ENCODE measurements at regions not wholly inside any gene's neighbourhood (a gene's known extent, or its start where the extent isn't known, plus 50 kb on each side); places are given as distances from the start of the nearest gene placed in this dataset.
"Not testable (repeated sequence)": the region's sequence is repeated elsewhere in the genome, so short reads cannot be mapped to it uniquely, and the experiment has no call there.

DNA sequence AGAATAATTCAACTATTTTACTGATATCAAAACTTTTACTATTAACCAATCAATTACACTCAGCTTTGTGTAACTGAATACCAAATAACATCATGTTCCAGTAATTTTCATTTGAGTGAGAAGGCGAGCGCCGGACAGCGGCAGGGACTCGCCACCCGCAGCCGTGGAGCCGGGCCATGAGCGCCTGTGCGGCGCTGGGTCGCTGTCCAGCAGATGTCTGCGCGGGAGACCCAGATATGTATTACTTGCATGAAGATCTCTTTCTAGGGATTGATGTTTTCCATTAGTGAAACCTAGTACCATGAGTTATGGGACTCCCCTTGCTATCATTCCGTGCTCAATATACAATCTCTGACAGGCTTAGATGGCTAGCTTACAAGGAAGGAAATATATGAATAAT lies 245.1 kb upstream of the PRSS16 start:
- no peaks in the 10 kb centered on the region for H3K27me3 ChIP-seq (ENCODE audit: insufficient read depth, low read length)
- H3K27ac ChIP-seq (ENCODE audit: low read depth, low read length): no peak overlapping the region
- FAIRE-seq: no peak
- TF ChIP-seq CTCF (IDR thresholded peaks at IDR 0.05; ENCODE audit: insufficient read depth, low read depth, low read length) (no peak), EZH2 (IDR thresholded peaks at IDR 0.05; ENCODE audit: insufficient read depth, low read length) (no peak)
- no peaks in the 10 kb centered on the region for H3K9me3 Mint-ChIP-seq (ENCODE audit: unreplicated experiment)
- no peaks in the 10 kb centered on the region for H4K20me1 ChIP-seq (ENCODE audit: insufficient read depth, low read length)
- H3K9me3 ChIP-seq (ENCODE audit: insufficient read depth, low read depth, low read length): no peaks in the 10 kb centered on the region
- no peak overlapping the region for H3K9ac ChIP-seq (ENCODE audit: low read length)
- no peaks in the 10 kb centered on the region for H3K4me1 Mint-ChIP-seq (ENCODE audit: low read depth, unreplicated experiment)
- no peak overlapping the region for H2AFZ ChIP-seq (ENCODE audit: low read depth, low read length)
- no peak overlapping the region for H3K4me3 Mint-ChIP-seq (ENCODE audit: unreplicated experiment)
- H3K4me1 ChIP-seq (ENCODE audit: insufficient read depth, low read length): no peaks in the 10 kb centered on the region
- no peak overlapping the region for H3K27ac Mint-ChIP-seq (ENCODE audit: unreplicated experiment)
- no peak for DNase-seq (ENCODE audit: low read depth)
- no peaks in the 10 kb centered on the region for H3K79me2 ChIP-seq (ENCODE audit: insufficient read depth, low read length)
- no peaks in the 10 kb centered on the region for H3K36me3 ChIP-seq (ENCODE audit: insufficient read depth, low read length)
- H3K4me3 ChIP-seq (ENCODE audit: insufficient read depth, low read depth, low read length): no peak overlapping the region
- no peaks in the 10 kb centered on the region for H3K27me3 Mint-ChIP-seq (ENCODE audit: low read depth, unreplicated experiment)
- H3K36me3 Mint-ChIP-seq (ENCODE audit: low read depth, unreplicated experiment): peaks cover 3% of the 10 kb centered on the region
- no peak overlapping the region for H3K4me2 ChIP-seq (ENCODE audit: low read length)

GRCh38 chr6:27007020-27007419 lies 240.5 kb upstream of the PRSS16 start:
- no peak overlapping the region for H3K27ac ChIP-seq (ENCODE audit: low read depth, low read length)
- peaks cover 2% of the 10 kb centered on the region for H3K9me3 ChIP-seq (ENCODE audit: insufficient read depth, low read depth, low read length)
- no peak overlapping the region for H3K9ac ChIP-seq (ENCODE audit: low read length)
- H3K4me3 ChIP-seq (ENCODE audit: insufficient read depth, low read depth, low read length): no peak overlapping the region
- Mint-ChIP-seq H3K4me1 (ENCODE audit: low read depth, unreplicated experiment) (no peaks in the 10 kb centered on the region), H3K9me3 (ENCODE audit: unreplicated experiment) (peaks cover 6% of the 10 kb centered on the region), H3K27ac (ENCODE audit: unreplicated experiment) (no peak overlapping the region), H3K36me3 (ENCODE audit: low read depth, unreplicated experiment) (peaks cover 7% of the 10 kb centered on the region), H3K4me3 (ENCODE audit: unreplicated experiment) (no peak overlapping the region), H3K27me3 (ENCODE audit: low read depth, unreplicated experiment) (no peaks in the 10 kb centered on the region)
- no peaks in the 10 kb centered on the region for H3K4me1 ChIP-seq (ENCODE audit: insufficient read depth, low read length)
- H4K20me1 ChIP-seq (ENCODE audit: insufficient read depth, low read length): no peaks in the 10 kb centered on the region
- no peak for TF ChIP-seq CTCF (IDR thresholded peaks at IDR 0.05; ENCODE audit: insufficient read depth, low read depth, low read length)
- no peak for TF ChIP-seq EZH2 (IDR thresholded peaks at IDR 0.05; ENCODE audit: insufficient read depth, low read length)
- H3K27me3 ChIP-seq (ENCODE audit: insufficient read depth, low read length): no peaks in the 10 kb centered on the region
- H3K79me2 ChIP-seq (ENCODE audit: insufficient read depth, low read length): no peaks in the 10 kb centered on the region
- no peak overlapping the region for H2AFZ ChIP-seq (ENCODE audit: low read depth, low read length)
- H3K4me2 ChIP-seq (ENCODE audit: low read length): no peak overlapping the region
- DNase-seq (ENCODE audit: low read depth) (no peak), FAIRE-seq (no peak)
- no peaks in the 10 kb centered on the region for H3K36me3 ChIP-seq (ENCODE audit: insufficient read depth, low read length)

- not testable (repeated sequence) for H3K27ac Mint-ChIP-seq (ENCODE audit: unreplicated experiment); H3K9me3 ChIP-seq (ENCODE audit: insufficient read depth, low read depth, low read length); H3K4me1 Mint-ChIP-seq (ENCODE audit: low read depth, unreplicated experiment); H4K20me1 ChIP-seq (ENCODE audit: insufficient read depth, low read length); H3K4me3 Mint-ChIP-seq (ENCODE audit: unreplicated experiment); H3K4me2 ChIP-seq (ENCODE audit: low read length); H3K4me3 ChIP-seq (ENCODE audit: insufficient read depth, low read depth, low read length); H3K36me3 ChIP-seq (ENCODE audit: insufficient read depth, low read length); H3K79me2 ChIP-seq (ENCODE audit: insufficient read depth, low read length); H3K9me3 Mint-ChIP-seq (ENCODE audit: unreplicated experiment); H3K4me1 ChIP-seq (ENCODE audit: insufficient read depth, low read length); DNase-seq (ENCODE audit: low read depth); H3K27ac ChIP-seq (ENCODE audit: low read depth, low read length); H2AFZ ChIP-seq (ENCODE audit: low read depth, low read length); H3K36me3 Mint-ChIP-seq (ENCODE audit: low read depth, unreplicated experiment); H3K9ac ChIP-seq (ENCODE audit: low read length); H3K27me3 ChIP-seq (ENCODE audit: insufficient read depth, low read length); H3K27me3 Mint-ChIP-seq (ENCODE audit: low read depth, unreplicated experiment); FAIRE-seq
These were observed 238.9 kb upstream of the PRSS16 start for GRCh38 chr6:27008613-27009012.

GRCh38 chr6:27014053-27014452 lies 233.4 kb upstream of the PRSS16 start:
- not testable (repeated sequence) for H3K4me3 Mint-ChIP-seq (ENCODE audit: unreplicated experiment); H4K20me1 ChIP-seq (ENCODE audit: insufficient read depth, low read length)

More at GRCh38 chr6:27014053-27014452, 233.4 kb upstream of the PRSS16 start:
- H3K27me3 Mint-ChIP-seq (ENCODE audit: low read depth, unreplicated experiment); H3K36me3 Mint-ChIP-seq (ENCODE audit: low read depth, unreplicated experiment); H3K27ac ChIP-seq (ENCODE audit: low read depth, low read length); H3K9me3 Mint-ChIP-seq (ENCODE audit: unreplicated experiment); H3K4me1 ChIP-seq (ENCODE audit: insufficient read depth, low read length); H3K4me3 ChIP-seq (ENCODE audit: insufficient read depth, low read depth, low read length); H3K9ac ChIP-seq (ENCODE audit: low read length); H3K9me3 ChIP-seq (ENCODE audit: insufficient read depth, low read depth, low read length); H2AFZ ChIP-seq (ENCODE audit: low read depth, low read length); FAIRE-seq; H3K4me2 ChIP-seq (ENCODE audit: low read length); H3K36me3 ChIP-seq (ENCODE audit: insufficient read depth, low read length); H3K79me2 ChIP-seq (ENCODE audit: insufficient read depth, low read length); DNase-seq (ENCODE audit: low read depth); H3K4me1 Mint-ChIP-seq (ENCODE audit: low read depth, unreplicated experiment); H3K27ac Mint-ChIP-seq (ENCODE audit: unreplicated experiment); H3K27me3 ChIP-seq (ENCODE audit: insufficient read depth, low read length): not testable (repeated sequence)

All from astrocyte (in vitro differentiated cells and primary cell).